COR-L47 (cell line): ENCODE measurements at regions not wholly inside any gene's neighbourhood (a gene's known extent, or its start where the extent isn't known, plus 50 kb on each side); places are given as distances from the start of the nearest gene placed in this dataset.

Experiments used
- DNase-seq: peaks from one replicate; lab custom pipeline; 2025; lab: John Stamatoyannopoulos, UW

- DNase-seq: no peak
Measured at GRCh38 chr13:104757712-104758111, 1691.5 kb upstream of the SLC10A2 start.

GRCh38 chr13:104750377-104750776, 1684.2 kb upstream of the SLC10A2 start:
- no peak for DNase-seq

- no peak for DNase-seq
Measured at GRCh38 chr13:104740641-104741222, 1674.5 kb upstream of the SLC10A2 start.

GRCh38 chr13:104737713-104738112, 1671.5 kb upstream of the SLC10A2 start:
- DNase-seq: no peak

GRCh38 chr13:104733427-104733826, 1667.2 kb upstream of the SLC10A2 start:
- DNase-seq: no peak

- no peak for DNase-seq
Measured at GRCh38 chr13:104715111-104715510, 1648.9 kb upstream of the SLC10A2 start.

- no peak for DNase-seq
Measured at GRCh38 chr13:104705031-104705750, 1639.0 kb upstream of the SLC10A2 start.

- DNase-seq: no peak
Measured at GRCh38 chr13:104701591-104701990, 1635.4 kb upstream of the SLC10A2 start.

GRCh38 chr13:104694397-104694796, 1628.2 kb upstream of the SLC10A2 start:
- DNase-seq: no peak

GRCh38 chr13:104693126-104693525, 1626.9 kb upstream of the SLC10A2 start:
- DNase-seq: no peak

- DNase-seq: no peak
Measured at GRCh38 chr13:104691767-104692467, 1625.7 kb upstream of the SLC10A2 start.

- no peak for DNase-seq
Measured at GRCh38 chr13:104686484-104686883, 1620.3 kb upstream of the SLC10A2 start.

- no peak for DNase-seq
Measured at GRCh38 chr13:104683789-104684188, 1617.6 kb upstream of the SLC10A2 start.

- DNase-seq: no peak
Measured at GRCh38 chr13:104678161-104678560, 1611.9 kb upstream of the SLC10A2 start.

GRCh38 chr13:104671901-104672300, 1605.7 kb upstream of the SLC10A2 start:
- no peak for DNase-seq

- DNase-seq: no peak
Measured at GRCh38 chr13:104657196-104657595, 1591.0 kb upstream of the SLC10A2 start.

GRCh38 chr13:104650431-104650830, 1584.2 kb upstream of the SLC10A2 start:
- no peak for DNase-seq

GRCh38 chr13:104648291-104648690, 1582.1 kb upstream of the SLC10A2 start:
- DNase-seq: no peak

- no peak for DNase-seq
Measured at GRCh38 chr13:104645786-104646185, 1579.6 kb upstream of the SLC10A2 start.

GRCh38 chr13:104641309-104641708, 1575.1 kb upstream of the SLC10A2 start:
- no peak for DNase-seq

- DNase-seq: no peak
Measured at GRCh38 chr13:104635879-104636278, 1569.7 kb upstream of the SLC10A2 start.

GRCh38 chr13:104634016-104634415, 1567.8 kb upstream of the SLC10A2 start:
- DNase-seq: no peak

- DNase-seq: peak; percentile 90
Measured at GRCh38 chr13:104632736-104633135, 1566.5 kb upstream of the SLC10A2 start.
